Stimulated activated CD4-positive, alpha-beta T cell treated with anti-CD3 and anti-CD28 coated beads, Interleukin-15, amount 100 ng/mL, for 1 hour (primary cell): ENCODE measurements at regions not wholly inside any gene's neighbourhood (a gene's known extent, or its start where the extent isn't known, plus 50 kb on each side); places are given as distances from the start of the nearest gene placed in this dataset.
"Not testable (repeated sequence)": the region's sequence is repeated elsewhere in the genome, so short reads cannot be mapped to it uniquely, and the experiment has no call there.

Experiments
- DNase-seq, 2 donors: peaks; one replicate each; pipeline ENCODE4 v3.0.0-alpha.2; 2020; ENCODE audit warnings: low read depth in 1 of 2, low spot score in 1 of 2

DNA sequence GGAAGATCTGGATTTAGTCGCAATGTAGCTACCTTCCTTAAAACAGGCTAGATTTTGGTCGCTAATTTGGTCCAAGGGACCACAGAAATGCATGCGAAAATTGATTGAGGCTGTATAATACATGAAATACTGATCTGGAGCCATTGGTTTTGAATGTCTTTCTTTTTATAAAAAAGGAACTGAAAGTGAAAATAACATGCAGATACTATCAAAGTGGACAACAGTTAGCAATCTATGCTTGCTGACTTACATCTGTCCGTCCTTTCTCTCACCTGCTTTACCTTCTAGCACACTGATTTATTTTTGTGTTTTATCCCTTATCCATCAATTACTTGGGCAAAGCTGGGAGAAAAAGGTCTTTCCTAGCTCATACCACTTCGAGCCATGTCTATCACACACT, 1459.8 kb upstream of the ACVR2A start:
- DNase-seq, result no peak

GRCh38 chr2:146376511-146377064, 1468.2 kb upstream of the ACVR2A start:
- no peak for DNase-seq

GRCh38 chr2:146374505-146374904, 1470.3 kb upstream of the ACVR2A start:
- DNase-seq, result no peak

GRCh38 chr2:146371364-146371763, 1473.5 kb upstream of the ACVR2A start:
- DNase-seq, result not testable (repeated sequence)

DNA sequence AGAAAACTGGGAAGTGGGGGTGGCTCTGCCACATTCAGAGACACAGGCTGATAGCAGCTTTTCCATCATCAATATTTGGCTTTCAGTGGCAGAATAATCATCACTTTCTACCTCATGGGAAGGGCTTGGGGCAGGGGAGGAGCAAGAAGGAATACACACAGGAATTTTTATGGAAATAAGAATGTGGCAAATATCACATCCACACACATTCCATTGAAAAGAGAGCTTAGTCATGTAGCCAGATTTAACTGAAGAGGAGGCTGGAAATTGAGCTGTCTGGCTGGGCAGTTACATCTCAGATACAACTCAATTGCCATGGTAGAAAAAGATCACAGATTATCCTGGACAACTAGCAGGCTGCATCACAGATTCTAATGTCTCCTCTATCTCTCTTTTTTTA, 1474.0 kb upstream of the ACVR2A start:
- no peak for DNase-seq

DNA sequence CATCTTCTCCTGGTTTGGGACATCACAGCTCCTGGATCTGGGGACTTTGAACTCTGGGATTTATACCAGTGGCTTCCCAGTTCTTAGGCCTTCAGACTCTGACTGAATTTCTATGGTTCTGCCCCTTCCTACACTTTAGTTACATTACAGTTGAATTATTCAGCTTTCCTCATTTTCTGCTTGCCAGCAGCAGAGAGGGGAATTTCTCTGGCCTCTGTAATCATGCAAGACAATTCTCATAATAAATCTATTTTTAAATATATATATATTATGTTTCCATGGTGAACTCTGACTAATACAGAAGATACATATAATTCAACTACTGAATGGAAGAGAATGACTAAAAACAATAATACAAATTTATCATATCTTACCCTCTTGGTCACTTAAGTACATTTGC, 1478.6 kb upstream of the ACVR2A start:
- DNase-seq, result no peak

- DNase-seq, result no peak
Observed at GRCh38 chr2:146365041-146365440, 1479.8 kb upstream of the ACVR2A start.

DNA sequence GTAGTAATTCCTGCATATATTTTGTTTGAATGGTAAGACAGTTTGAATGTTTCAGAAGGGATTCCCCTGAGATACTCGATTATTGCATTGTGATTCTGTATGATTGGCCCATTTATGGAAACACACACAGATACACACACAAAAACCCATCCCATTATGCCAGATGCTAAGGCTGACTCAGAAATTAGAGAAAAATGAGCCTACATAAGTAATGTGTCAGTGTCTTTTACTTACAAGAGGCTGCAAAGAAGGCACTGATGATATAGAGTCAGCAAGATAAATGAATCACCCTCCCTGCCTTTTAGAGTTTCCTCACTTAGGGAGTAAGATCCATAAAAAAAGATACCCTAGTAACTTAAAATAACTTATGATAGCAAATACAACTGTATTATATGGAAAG, 1481.1 kb upstream of the ACVR2A start:
- DNase-seq, result no peak

- no peak for DNase-seq
Observed at GRCh38 chr2:146351689-146352088, 1493.1 kb upstream of the ACVR2A start.

DNA sequence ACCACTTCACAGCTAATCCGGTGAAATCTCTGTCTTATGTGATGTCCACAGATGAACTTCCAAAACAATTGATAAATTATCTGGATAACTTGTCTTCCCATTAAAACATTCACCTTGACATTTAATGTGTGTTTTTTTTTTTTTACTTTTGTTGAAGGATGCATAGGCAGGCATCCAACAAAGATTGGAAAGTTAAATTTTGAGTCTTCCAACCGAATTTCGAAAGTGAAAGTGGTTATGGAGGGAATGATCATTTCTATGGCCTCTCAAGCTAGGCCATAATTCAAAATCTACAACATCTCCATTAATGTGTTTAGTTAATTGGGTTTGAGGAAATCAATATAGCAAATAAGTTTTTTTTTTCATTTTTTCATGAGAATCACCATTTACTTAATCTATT, 1495.5 kb upstream of the ACVR2A start:
- no peak for DNase-seq

DNA sequence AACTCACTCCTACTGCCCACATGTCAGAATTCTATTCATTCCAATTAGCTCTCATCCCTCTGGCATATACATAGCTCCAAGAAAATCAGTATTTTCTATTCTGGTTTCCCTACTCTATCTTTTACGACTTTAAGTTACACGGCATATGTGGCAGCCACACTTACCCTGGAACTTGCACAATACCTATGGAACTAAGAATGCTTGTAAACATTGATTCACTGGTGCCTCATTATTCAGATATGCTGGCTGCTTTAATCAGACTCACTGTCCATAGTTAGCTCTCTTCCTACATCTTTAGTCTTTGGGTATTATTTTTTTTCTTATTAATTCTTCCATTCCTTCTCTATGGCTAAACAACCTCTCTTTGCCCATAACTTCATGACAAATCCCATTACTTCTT, 1519.9 kb upstream of the ACVR2A start:
- DNase-seq, result no peak

DNA sequence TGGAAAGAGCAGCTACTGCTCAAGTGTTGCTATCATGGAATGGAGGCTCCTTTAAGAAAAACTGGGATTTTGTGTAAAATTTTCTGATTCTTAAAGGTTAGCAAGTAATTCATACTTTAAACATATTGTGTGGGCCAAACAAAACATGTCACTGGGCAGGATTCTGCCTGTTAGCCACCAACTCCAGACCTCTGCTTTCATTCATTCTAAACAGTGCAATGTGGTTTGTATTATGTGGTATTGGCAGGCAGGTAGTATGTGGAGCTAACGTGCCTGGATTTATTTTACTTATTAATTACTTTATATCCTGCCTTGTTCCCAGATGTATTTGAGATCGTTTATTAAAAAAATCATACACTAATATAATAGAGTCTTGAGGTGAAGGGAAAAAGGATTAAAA, 1521.3 kb upstream of the ACVR2A start:
- no peak for DNase-seq

- no peak for DNase-seq
Observed at GRCh38 chr2:146321175-146321574, 1523.7 kb upstream of the ACVR2A start.

DNA sequence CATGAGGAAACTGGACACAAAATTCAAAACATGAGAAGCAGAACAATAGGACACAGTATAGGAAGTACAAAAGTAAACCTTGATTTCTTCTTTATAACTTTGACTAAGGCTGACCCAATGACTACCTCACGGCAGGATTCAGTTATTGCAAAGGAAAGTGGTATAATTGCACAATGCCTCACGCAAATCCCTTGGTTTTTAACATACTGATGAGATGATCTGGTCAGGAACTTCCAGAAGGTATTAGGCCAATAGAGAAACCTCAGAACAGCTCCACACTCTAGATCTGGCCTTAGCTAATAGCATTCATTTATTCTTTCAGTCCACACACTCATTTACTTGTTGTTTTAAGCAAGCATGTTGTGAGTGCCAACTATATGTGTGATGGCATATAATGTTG, 1526.9 kb upstream of the ACVR2A start:
- DNase-seq, result no peak

DNA sequence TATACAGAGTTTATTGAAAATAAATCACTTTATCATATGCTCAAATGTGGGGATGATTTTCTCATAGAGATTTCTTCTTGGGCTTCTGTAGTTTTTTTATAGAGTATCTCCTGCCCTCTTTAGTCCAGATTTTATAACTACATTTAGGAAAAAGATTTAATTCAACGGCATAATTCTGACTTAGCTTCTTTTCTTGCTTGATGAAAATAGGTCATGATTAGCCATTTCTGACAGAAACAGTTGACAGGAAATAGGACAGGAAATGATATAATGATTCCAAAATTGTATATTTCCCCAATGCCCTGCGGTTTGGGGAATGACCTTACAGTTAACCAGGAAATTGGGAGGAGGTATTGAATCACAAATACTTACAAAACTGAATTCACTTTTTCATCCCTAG, 1531.9 kb upstream of the ACVR2A start:
- DNase-seq, result no peak

DNA sequence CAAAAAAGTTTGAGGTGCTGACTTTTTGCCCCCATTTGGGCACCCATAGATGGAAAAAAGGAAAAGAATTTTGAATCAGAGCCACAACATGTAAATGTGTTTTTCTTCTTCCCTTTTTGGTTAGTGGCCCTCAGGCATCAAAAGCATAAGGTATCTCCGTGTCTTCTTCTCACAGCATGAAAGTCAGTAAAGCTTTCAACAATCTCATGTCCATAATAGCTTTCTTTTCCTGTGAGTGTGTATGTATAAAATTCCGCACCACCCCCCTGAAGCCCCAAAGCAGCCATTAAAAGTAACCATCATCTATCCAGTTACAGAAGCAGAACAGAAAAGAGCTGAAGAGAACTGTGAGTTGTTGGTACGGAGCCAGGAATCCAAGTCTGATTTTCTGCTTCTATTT, 1539.7 kb upstream of the ACVR2A start:
- DNase-seq, result no peak

DNA sequence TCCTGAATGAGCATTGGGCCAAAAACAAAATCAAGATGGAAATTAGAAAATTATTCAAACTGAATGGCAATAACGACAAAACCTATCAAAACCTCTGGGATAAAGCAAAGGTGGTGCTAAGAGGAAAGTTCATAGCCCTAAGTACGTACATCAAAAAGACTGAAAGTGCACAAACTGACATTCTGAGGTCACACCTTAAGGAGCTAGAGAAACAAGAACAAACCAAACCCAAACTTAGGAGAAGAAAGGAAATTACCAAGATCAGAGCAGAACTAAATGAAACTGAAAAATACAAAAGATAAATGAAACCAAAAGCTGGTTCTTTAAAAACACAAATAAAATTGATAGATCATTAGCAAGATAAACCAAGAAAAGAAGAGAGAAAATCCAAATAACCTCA, 1543.5 kb upstream of the ACVR2A start:
- no peak for DNase-seq

DNA sequence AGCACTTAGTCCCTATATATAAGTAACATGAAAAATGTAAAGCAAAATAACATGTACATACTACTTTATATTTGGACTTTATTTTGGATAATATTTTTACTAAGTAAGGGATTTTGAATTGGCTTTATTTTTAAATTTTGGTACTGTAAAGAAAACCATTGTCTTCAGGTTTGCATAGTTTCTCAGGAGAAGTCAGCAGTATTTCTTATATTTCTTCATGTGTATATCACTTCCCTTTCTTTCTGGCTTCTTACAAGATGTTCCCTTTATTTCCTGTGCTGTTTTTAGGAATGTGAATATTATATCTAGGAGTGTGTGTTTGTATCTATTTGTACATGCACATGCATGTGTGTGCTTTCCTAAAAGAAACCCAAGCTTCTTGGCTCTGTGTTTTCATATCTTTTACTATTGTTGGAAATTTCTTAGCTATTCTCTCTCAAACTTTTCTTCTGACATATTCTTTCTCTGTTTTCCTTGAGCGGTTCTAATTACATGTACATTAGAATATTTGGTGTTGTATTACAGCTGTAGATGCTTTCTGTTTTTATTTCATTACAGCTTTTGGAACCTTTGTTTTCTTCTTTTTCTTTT, 1549.7 kb upstream of the ACVR2A start:
- DNase-seq, result no peak

GRCh38 chr2:146287281-146287680, 1557.5 kb upstream of the ACVR2A start:
- no peak for DNase-seq

DNA sequence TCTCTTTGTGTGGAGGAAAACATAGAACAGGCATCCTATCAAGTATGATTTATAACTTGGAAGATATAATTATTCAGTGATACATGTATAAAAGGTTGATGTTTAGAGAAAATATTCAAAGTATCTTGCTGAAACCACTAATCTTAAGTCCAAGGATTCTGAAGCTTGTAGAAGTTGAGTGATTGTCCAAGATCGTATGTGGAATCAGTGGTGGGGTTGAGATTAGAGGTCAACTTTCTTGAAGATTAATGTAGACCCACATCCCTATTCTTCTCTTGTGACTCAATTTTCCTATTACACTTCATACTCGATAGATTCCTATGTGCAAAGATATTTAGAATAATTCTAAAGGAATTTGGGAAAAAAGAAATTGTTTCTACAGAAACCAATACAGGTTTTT, 1565.9 kb upstream of the ACVR2A start:
- DNase-seq, result no peak

- no peak for DNase-seq
Observed at GRCh38 chr2:146271131-146271831, 1573.5 kb upstream of the ACVR2A start.

GRCh38 chr2:146270618-146271017, 1574.2 kb upstream of the ACVR2A start:
- no peak for DNase-seq

DNA sequence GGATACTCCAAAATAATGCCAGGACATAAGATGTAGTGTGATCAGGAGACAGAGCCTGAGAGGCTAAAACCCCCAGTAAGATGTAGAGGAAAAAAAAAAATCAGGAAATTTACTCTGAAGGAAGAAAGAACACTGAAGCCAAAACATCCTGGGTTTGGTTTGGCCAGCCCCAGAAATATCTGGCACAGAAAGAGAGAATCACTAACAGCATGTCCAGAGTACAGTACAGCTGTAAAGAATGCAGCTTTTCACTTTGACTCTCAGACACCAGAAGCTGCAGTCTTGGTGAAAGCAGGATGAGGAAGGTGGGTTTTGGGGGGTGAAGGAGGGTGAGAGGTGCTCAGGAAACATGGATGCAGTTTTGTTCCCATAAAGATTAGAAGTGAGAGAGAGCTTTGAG, 1577.7 kb upstream of the ACVR2A start:
- no peak for DNase-seq
